ENCODE measurements at regions not wholly inside any gene's neighbourhood (a gene's known extent, or its start where the extent isn't known, plus 50 kb on each side); places are given as distances from the start of the nearest gene placed in this dataset.
"Not testable (repeated sequence)": the region's sequence is repeated elsewhere in the genome, so short reads cannot be mapped to it uniquely, and the experiment has no call there.

DNA sequence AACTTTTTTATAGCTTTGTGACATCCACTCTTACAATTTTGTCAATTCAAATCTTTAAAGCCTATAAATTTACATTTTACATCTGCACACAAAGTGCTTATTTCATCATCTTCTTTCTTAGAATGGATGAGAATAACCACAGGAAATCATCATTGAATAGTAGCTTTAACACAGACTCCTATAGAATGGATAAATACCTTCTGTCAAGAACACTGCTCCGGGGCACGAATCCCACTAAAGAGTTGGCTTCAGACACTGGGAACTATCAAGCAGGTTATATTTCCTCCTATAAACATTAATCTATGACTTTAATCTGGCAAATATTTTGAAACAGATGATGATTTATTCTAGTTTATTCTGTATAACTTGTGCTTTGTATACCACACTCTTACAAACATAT, 269.7 kb upstream of the TPK1 start:
- no peak for DNase-seq (ENCODE audit: low read depth, low spot score)

DNA sequence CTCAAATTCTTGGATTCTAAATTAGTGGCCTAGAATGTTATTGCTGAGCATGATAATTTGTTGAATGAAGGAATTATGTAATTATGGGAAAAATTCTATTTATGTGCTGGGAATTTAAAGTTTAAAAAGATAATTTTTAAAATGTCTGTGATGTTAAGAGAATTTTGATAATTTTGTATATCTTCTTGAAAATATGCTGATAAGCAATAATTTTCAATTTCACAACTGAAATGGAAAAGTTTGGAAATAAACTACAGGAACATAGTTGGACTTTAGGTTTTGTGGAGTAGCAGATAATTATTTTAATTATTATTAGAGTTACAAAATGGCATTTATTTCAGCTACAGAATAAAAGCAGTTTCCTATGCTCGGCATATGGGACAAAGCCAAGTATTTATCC, 268.5 kb upstream of the TPK1 start:
- no peak for DNase-seq (ENCODE audit: low read depth, low spot score)

DNA sequence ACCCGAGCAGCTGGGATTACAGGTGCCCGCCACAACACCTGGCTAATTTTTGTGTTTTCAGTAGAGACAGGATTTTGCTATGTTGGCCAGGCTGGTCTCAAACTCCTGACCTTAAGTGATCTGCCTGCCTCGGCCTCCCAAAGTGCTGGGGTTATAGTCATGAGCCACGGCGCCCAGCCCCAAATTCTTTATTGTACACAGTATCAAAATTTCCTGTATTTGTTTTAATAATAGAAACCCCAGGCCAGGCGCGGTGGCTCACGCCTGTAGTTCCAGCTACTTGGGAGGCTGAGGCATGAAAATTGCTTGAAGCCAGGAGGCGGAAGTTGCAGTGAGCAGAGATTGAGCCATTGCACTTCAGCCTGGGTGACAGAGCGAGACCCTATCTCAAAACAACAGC, 266.3 kb upstream of the TPK1 start:
- not testable (repeated sequence) for DNase-seq (ENCODE audit: low read depth, low spot score)

DNA sequence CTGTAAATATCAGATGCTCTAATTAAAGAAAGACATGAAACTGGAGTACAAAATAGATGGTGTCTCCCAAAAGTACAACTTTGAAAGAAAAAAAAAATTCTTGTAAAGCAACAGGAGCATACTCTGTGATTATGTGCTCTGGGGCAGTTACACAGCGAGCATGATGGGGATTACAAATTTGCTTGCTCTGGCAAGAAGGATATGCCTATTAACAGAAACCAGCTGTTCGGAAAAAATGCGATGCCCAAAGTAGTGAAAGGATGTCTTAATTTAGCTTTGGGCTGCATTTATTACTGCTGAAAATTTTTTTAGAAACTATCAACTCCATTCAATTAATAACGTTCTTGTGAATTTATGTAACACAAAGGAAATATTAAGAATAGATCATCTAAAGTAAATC, 256.9 kb upstream of the TPK1 start:
- no peak for DNase-seq (ENCODE audit: low read depth, low spot score)

DNA sequence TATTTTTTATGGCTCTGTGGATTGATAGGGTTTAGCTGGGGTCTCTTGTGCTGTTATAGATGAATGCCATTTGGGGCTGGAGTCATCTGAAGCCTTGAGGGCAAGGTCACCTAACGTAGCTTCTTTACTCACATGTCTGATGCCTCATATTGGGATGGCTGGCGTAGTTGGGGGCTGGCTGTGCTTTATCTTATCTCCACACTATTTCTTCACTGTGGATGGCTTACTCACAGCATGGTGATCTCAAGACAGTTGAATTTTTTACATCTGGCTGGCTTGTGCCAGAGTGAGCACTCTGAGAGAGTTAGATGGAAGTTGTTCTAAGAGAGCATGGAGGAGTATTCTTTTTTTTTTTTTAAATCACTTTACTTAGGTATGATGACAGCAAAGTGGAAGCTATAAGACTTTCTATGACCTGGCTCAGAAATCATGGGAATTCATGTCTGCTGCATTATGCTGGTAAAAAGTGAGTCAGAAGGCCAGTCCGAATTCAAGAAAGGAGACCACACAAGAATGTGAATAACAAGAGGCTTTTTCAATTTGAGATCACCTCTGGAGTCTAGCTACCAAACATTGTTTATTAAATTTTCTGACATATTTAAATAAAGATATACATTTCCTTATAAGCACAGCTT, 252.4 kb upstream of the TPK1 start:
- DNase-seq (ENCODE audit: low read depth, low spot score): peak; percentile 8

DNA sequence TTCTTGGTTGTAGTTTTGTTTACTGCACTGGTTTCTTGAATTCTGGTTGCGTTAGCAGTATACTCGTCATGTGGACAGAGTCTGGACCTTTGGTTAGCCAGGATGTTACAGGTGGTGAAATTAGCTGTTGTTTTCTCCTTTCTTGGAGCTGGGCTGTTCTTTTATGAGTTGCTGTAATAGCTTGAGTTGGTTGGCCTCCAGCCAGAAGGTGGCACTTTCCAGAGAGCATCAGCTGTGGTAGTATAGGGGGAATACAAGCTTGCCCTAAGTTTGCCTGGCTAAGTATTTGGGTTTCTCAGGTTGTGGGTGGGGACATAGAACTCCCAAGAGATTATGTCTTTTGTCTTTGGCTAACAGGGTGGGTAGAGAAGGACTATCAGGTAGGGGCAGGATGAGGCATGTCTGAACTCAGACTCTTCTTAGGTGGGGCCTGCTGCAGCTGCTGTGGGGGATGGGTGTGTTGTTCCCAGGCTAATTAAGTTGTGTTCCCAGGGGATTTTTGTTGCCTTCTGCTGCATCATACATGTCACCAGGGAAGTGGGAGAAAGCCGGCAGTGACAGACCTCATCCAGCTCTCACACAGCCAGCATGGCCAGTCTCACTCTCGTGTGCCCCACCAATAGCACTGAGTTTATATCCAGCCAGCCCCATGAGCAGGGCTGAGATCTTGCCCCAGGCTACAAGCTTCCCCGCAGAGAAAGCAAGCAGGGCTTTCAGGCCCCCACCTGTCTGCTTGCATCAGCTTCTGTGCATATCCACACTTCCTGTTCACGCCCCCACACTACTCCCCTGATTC, 246.7 kb upstream of the TPK1 start:
- peak; percentile 87 for DNase-seq (ENCODE audit: low read depth, low spot score)

DNA sequence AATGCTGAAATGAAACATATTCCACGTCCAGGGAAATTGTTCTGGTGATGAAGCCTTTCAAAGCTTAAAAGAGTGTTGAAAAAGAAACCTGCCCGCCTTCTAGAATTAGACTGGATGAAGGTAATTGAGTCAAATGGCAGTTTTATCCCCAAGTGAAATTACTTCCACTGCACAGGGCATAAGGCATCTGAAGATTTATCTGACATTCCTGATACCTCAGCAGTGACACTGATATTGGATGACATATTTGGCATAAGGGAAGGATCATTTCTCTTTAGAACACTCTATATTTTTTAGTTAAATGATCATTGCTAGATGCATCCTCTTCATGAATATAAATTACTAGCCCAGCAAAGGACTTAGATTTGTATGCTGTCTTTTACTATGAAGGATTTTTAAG, 229.6 kb upstream of the TPK1 start:
- no peak for DNase-seq (ENCODE audit: low read depth, low spot score)

DNA sequence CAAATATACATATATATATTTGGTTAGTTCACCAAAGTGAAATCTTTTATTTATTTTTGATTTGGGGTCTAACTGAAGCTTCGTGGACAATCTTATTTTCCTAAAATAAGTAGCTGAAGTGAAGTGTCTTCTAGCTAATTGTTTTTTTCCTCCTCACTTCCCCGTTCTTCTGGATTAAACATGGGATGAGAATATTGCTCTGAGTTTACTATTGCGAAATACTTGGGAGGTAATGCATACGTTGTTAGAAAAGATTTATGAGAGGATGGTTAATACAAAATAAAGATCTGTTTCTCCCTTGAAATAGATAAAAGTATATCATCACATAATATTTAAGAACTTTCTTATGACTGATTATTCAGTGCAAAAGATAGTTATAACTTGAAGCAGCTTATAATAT, 228.3 kb upstream of the TPK1 start:
- no peak for DNase-seq (ENCODE audit: low read depth, low spot score)

DNA sequence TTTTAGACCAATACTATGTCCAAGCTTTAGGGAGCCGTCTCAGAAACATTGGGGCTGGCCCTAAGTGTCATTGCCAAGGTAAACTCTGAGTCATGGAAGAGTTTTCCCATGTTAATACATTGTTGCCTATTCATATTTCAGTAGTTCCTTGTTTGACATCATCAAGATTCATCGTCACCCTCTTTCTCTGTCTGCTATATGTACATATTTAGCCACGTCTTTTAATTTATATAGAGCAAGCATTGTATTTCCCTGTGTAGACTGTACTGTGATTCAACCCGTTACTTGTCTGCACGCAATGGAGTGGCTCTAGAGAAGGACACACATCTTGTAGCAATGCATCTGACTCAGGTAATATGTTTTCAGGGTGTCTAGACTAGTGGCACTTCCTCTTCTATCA, 217.9 kb upstream of the TPK1 start:
- no peak for DNase-seq (ENCODE audit: low read depth, low spot score)

DNA sequence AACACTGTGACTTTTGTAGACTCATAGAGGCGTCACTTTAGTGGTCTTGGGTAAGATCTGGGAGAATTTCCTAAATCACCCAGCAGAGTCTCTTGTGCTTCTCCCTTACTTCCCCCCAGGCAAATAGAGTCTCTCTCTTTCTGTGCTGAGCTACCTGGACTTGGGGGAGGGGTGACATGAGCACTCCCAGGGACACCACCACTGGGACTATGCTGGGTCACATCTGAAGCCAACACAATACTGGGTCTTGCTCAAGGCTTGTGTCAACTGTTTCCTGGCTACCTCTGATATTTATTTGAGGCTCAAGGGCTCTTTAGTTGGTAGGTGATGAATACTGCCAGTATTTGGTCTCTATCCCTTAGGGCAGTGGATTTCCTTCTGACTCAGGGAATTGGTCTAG, 214.6 kb upstream of the TPK1 start:
- DNase-seq (ENCODE audit: low read depth, low spot score): no peak

DNA sequence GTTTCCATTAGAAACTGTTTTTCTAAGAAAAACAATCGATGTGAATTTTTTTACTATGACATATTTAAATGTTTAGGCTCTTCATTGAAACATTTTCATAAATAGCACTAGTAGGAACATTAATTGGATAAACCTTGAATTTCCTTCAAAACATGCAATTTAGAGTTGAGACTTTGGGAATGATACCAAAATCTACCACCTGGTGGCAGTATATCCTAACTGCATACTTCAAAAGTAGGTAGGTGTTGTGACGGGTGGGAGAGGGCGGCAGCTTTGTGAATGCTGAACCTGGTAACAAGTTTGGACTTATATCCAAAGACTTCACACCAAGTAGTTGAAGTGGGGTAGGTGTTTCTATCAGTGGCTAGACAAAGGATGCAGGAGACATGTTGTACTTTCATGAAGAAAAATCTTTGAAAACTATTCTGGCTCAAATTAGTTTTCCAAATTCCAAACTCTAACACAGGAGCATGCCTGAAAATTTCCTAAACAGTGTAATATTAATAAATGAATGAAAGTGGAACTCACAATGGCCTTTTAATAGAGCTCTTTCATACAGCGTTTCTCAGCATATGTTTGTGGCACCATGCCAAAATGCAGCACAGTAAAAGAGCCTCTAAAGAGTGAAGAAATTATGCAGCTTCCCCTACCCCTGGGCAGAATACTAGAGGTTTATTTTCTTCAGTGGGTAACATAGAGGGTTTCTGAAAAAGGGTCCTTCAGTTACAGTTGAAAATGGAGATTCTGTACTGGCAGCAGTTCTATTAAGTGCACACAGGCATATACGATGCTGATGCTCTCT, 201.0 kb upstream of the TPK1 start:
- DNase-seq (ENCODE audit: low read depth, low spot score): peak; percentile 20

DNA sequence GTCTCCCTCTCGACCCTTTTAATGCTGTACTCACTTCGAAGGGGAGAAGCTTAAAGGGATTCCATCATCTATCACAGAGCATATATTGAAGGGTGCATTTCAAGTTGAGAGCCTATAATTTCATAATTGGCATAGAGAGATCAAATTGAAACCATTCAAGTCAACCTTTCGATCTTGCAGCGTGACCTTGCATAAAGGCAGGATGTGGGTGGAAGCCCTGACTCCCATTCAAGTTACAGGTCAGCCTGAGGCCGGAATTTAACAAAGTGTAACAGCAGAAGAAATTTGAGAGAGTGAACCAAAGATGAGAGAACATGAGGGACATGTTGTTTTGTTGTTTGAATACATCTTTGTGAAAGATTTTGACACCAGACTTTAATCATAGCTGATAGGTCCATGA, 195.3 kb upstream of the TPK1 start:
- DNase-seq (ENCODE audit: low read depth, low spot score): no peak

DNA sequence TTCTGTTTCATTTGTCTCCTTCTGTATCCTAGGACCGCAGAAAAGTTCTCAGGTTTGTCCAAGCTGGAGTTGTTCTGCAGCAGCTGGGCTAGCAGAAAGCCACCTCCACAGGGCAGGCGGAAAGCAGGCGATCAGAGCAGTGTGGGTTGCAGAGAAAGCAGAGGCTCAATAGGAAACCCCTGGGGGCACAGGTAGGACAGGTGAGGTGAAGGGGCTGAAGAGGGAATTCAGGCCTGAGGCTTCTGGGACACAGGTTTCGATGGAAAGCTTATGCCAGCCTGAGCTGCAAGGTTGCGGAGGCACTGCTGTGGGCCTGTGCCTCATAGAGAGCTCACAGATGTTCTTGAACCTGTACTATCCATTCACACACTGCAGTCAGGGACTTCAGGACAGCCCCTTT, 194.9 kb upstream of the TPK1 start:
- peak; percentile 15 for DNase-seq (ENCODE audit: low read depth, low spot score)

DNA sequence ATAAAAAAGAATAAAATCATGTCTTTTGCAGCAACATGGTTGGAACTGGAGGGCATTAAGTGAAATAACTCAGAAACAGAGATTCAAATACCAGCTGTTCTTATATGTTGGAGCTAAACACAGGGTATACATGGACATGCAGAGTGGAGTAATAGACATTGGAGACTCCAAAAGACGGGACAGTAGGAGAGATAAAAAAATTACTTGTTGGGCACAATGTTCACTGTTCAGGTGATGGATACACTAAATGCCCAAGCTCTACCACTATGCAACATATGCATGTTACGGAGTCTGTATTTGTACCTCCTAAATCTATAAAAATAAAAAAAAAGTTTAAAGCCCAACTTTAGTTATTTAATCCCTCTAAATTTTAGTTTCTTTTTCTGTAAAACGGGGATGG, 184.6 kb upstream of the TPK1 start:
- no peak for DNase-seq (ENCODE audit: low read depth, low spot score)

DNA sequence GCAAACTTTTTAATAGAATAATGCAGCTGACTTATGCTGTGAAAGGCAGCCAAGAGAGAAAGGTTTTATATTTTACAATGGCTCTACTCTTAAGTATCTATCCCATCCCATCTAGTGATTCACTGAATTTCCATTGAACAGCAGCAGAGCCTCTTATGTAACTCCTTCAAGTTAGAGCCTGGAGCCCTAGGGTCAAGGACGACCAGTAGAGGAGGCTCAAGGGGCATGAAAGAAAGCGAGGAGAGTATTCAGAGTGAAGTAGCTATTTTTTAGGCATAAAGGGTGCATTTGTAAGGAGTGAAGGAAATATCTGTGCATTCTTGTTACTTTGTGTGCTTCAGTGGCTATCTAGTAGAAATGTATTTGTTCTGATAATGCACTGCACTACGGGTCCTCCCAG, 180.2 kb upstream of the TPK1 start:
- peak; percentile 15 for DNase-seq (ENCODE audit: low read depth, low spot score)

DNA sequence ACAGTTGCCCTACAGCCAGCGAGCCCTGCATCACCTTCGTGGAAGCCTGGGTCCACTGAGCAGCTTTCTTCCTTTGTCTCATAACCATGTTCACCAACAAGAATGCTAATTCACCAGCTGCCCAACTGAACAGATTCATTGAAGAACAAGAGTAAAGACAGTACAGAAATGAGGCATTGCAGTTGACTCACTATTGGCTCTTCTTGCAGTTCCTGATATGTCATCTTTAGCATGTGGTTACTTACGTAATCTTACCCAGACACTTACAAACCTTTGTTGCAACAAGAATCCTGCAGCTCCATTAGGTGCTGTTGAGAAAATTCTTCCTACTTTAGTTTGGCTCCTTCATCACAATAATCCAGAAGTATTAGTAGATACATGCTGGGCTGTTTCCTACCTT, 174.0 kb upstream of the TPK1 start:
- no peak for DNase-seq (ENCODE audit: low read depth, low spot score)

DNA sequence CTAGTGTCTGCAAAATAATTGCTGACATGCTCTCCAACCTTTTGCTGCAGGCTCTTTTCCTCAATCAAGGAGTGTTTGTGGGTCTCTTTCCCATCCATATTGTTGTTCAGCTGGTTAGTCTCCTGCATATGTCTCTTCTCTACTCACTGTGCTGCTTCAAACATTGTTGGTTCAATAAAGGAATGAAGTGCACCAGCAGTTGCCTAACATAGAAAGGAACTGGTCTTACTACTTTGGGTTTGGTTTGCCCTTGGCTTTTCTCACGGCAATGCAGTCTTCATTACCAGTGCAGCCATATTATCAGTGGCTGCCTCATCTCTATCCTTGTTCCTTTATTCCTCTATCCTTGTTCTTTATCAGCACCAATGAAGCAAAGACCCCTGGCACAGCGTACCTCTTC, 169.7 kb upstream of the TPK1 start:
- DNase-seq (ENCODE audit: low read depth, low spot score): no peak

DNA sequence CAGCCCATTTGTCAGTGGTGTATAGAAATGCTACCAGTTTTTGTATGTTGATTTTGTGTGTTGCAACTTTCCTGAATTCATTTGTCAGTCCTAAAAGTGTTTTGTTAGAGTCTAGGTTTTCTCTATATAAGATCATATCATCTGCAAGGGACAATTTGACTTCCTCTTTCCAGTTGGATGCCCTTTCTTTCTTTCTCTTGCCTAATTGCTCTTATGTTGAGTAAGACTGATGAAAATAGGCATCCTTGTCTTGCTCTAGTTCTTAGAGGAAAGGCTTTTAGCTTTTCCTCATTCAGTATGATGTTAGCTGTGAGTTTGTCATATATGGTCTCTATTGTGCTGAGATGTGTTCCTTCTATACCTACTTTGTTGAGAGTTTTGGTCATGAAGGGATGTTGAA, 161.7 kb upstream of the TPK1 start:
- no peak for DNase-seq (ENCODE audit: low read depth, low spot score)

DNA sequence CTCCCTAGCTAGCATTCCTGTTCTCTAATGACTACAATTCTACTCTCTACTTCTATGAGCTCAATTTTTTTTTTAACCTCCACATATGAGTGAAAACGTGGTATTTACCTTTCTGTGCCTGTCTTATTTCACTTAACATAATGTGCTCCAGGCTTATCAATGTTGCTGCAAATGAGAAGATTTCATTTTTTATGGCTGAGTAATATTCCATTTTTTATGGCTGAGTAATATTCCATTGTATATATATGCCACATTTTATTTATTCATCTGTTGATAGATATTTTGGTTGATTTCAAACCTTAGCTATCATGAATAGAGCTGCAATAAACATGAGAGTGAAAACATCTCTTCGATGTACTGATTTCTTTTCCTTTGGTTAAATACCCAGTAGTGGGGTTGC, 159.6 kb upstream of the TPK1 start:
- no peak for DNase-seq (ENCODE audit: low read depth, low spot score)

DNA sequence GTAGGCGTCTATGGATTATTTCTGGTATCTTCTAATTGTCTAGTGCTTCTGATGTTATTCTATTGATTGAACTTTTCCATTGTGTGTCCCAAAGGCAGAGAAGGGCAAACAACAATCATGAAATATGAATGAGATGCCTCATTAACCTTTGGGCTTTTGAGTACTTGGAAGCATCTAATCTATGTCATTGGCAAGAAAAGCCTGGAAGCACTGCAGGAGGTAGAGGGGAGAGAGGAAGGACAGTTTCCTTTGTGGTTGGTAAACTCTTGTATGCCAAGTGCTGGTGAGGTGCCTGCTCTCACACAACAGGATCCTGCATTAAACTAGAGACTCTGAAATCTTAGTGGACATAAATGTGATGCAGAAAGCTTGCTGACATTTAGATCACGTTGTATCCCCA, 155.2 kb upstream of the TPK1 start:
- no peak for DNase-seq (ENCODE audit: low read depth, low spot score)

DNA sequence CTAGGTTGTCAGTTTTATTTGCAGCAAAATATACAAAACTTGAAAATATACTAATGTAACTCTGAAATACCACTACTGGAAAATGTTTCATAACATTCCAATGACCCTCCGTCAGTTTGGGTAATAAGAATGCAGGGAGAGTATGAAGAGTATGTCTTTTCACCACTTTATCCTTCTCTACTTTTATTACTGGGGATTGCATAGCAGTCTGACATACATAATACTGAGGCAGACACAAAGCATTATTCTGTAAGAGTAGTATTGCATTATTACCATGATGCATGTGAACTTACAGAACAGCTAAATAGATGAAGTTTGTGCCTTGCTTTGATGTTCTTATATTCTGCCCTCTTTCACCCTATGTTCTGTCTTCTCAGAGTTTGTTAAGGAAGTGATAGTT, 151.8 kb upstream of the TPK1 start:
- no peak for DNase-seq (ENCODE audit: low read depth, low spot score)

DNA sequence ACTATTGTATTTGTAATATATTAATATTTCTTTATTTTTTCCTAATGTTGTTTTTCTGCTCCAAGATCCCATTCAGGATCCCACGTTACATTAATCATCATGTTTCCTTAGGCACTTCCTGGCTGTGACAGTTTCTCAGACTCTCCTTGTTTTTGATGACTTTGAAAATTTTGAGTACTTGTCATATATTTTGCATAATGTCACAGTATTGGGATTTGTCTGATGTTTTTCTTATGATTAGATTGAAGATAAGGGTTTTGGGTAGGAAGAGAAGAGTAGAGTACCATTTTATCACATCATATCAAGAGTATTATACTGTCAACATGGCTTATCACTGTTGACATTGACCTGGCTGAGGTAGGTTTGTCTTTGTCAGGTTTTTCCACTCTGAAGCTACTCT, 146.3 kb upstream of the TPK1 start:
- DNase-seq (ENCODE audit: low read depth, low spot score): no peak

DNA sequence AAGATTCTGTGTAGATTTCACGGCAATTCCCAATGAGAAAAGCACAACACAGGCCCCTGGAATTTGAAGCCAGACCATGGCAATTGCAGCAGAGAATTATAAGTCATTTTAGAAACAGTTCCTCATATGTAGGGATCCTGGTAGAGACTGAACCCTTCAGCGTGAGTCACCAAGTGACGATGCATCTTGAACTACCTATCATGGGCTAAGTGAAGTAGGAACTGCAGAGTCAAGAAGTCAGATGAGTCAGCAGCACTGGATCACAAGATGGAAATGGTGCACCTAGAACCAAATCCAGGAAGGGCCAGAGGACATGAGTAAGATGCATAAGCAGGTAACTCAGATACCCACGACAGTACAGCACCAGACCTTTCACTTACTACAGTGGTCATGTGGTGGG, 140.0 kb upstream of the TPK1 start:
- DNase-seq (ENCODE audit: low read depth, low spot score): no peak

Data from ELF-1 (cell line).